ENCODE measurements at regions not wholly inside any gene's neighbourhood (a gene's known extent, or its start where the extent isn't known, plus 50 kb on each side); places are given as distances from the start of the nearest gene placed in this dataset.
"Not testable (repeated sequence)": the region's sequence is repeated elsewhere in the genome, so short reads cannot be mapped to it uniquely, and the experiment has no call there.

GRCh38 chrX:26444417-26444816, 228.4 kb downstream of the MAGEB5 start:
- not testable (repeated sequence) for TF ChIP-seq POLR2A (IDR thresholded peaks at IDR 0.05)
- TF ChIP-seq, protein P1, sequence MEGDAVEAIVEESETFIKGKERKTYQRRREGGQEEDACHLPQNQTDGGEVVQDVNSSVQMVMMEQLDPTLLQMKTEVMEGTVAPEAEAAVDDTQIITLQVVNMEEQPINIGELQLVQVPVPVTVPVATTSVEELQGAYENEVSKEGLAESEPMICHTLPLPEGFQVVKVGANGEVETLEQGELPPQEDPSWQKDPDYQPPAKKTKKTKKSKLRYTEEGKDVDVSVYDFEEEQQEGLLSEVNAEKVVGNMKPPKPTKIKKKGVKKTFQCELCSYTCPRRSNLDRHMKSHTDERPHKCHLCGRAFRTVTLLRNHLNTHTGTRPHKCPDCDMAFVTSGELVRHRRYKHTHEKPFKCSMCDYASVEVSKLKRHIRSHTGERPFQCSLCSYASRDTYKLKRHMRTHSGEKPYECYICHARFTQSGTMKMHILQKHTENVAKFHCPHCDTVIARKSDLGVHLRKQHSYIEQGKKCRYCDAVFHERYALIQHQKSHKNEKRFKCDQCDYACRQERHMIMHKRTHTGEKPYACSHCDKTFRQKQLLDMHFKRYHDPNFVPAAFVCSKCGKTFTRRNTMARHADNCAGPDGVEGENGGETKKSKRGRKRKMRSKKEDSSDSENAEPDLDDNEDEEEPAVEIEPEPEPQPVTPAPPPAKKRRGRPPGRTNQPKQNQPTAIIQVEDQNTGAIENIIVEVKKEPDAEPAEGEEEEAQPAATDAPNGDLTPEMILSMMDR (IDR thresholded peaks at IDR 0.05) = not testable (repeated sequence)
